T-helper 17 cell (primary cell): ENCODE measurements at regions not wholly inside any gene's neighbourhood (a gene's known extent, or its start where the extent isn't known, plus 50 kb on each side); places are given as distances from the start of the nearest gene placed in this dataset.

Source experiments
- ATAC-seq: fragments of 150-1000 bp; cut with Tn5 transposase; 2 replicates; pipeline ENCODE4 v1.10.0; 2021; ENCODE audit warnings: mild to moderate bottlenecking, moderate library complexity
- DNase-seq, 3 donors: peaks; one replicate each; pipeline versions ENCODE4 v3.0.0 to v3.0.0-alpha.2; 2020 to 2021
- H3K9me3 ChIP-seq: one replicate; pipeline ENCODE4 v1.7.0; 2013; ENCODE audit warnings: low read length, mild to moderate bottlenecking; ENCODE audit not compliant: control insufficient read depth, poor library complexity, severe bottlenecking
- H3K27ac Mint-ChIP-seq: one replicate; pipeline ENCODE4 v1.8.0; 2022; ENCODE audit warnings: mild to moderate bottlenecking, moderate library complexity, mixed read lengths
- H3K27me3 Mint-ChIP-seq: one replicate; pipeline ENCODE4 v1.8.0; 2022; ENCODE audit warnings: mixed read lengths
- H3K36me3 Mint-ChIP-seq: one replicate; pipeline ENCODE4 v1.8.0; 2022; ENCODE audit warnings: low read depth, mixed read lengths
- H3K4me1 Mint-ChIP-seq: one replicate; pipeline ENCODE4 v1.8.0; 2022; ENCODE audit warnings: mild to moderate bottlenecking, mixed read lengths
- H3K4me3 Mint-ChIP-seq: one replicate; pipeline ENCODE4 v1.8.0; 2022; ENCODE audit warnings: mild to moderate bottlenecking, moderate library complexity, mixed read lengths

DNA sequence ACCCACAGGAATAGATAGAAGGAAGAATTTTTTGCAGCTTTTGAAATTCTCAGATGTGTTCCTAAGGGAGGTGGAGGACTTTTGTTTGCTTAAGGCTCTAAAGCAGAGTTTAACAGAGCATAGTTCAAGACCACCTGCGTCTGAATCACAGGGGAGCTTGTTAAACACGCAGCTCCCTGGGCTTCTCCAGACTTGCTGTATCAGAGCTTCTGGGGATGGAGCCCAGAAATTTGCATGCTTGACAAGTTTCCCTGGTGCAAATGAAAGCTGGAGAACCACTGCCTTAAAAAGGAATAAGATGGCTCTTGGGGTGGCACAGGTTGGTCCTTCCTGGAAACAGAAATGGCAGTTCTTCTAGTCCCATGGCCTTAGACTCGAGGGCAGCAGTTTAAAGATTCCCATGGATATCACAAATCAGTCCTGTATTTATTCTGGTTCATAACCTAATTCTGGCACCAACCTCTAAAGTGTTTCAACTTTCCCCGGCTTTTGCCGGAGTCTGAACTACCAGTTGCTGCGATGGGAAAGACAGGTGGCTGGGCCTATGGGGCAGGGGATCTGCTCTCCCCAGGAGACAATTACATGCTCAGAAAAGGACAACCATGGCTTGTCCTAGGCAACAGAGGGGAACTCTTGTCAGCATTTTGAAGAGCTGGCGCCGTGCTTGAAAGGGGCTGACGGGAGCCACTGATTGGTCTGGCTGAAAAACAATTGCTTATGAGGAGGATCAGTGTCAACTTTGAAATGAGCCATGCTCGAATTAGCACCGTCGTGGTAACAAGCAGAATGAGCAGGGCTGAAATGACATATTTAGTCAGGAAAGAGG lies 599.6 kb downstream of the CCDC171 start:
- ATAC-seq (no peak), DNase-seq (no peak)
- H3K4me3 Mint-ChIP-seq = no peak overlapping the region
- peaks cover 2% of the 10 kb centered on the region for H3K4me1 Mint-ChIP-seq
- no peak overlapping the region for H3K27ac Mint-ChIP-seq
- no peaks in the 10 kb centered on the region for H3K9me3 ChIP-seq
- peaks cover 9% of the 10 kb centered on the region for H3K27me3 Mint-ChIP-seq
- no peaks in the 10 kb centered on the region for H3K36me3 Mint-ChIP-seq

GRCh38 chr9:16153221-16153620 lies 600.4 kb downstream of the CCDC171 start:
- H3K4me1 Mint-ChIP-seq = peaks cover 2% of the 10 kb centered on the region
- DNase-seq (no peak), ATAC-seq (no peak)
- no peak overlapping the region for H3K27ac Mint-ChIP-seq
- H3K4me3 Mint-ChIP-seq = no peak overlapping the region
- H3K27me3 Mint-ChIP-seq = peaks cover 6% of the 10 kb centered on the region
- H3K9me3 ChIP-seq = no peaks in the 10 kb centered on the region
- H3K36me3 Mint-ChIP-seq = no peaks in the 10 kb centered on the region

- ATAC-seq (no peak), DNase-seq (no peak)
- H3K4me1 Mint-ChIP-seq = peaks cover 2% of the 10 kb centered on the region
- no peaks in the 10 kb centered on the region for H3K36me3 Mint-ChIP-seq
- no peaks in the 10 kb centered on the region for H3K9me3 ChIP-seq
- H3K4me3 Mint-ChIP-seq = no peak overlapping the region
- no peak overlapping the region for H3K27ac Mint-ChIP-seq
- H3K27me3 Mint-ChIP-seq = peaks cover 6% of the 10 kb centered on the region
Observed at GRCh38 chr9:16153741-16154140, 600.9 kb downstream of the CCDC171 start.

- H3K9me3 ChIP-seq = no peaks in the 10 kb centered on the region
- Mint-ChIP-seq H3K36me3 (no peaks in the 10 kb centered on the region), H3K4me1 (peaks cover 2% of the 10 kb centered on the region), H3K27ac (no peak overlapping the region), H3K4me3 (no peak overlapping the region), H3K27me3 (peaks cover 6% of the 10 kb centered on the region)
- ATAC-seq (peak; percentile 40), DNase-seq (no peak)
Observed at GRCh38 chr9:16154521-16155078, 601.8 kb downstream of the CCDC171 start.

GRCh38 chr9:16155878-16156277 lies 603.0 kb downstream of the CCDC171 start:
- no peaks in the 10 kb centered on the region for H3K9me3 ChIP-seq
- ATAC-seq = no peak
- Mint-ChIP-seq H3K27ac (no peak overlapping the region), H3K4me3 (no peak overlapping the region), H3K27me3 (peaks cover 6% of the 10 kb centered on the region), H3K36me3 (no peaks in the 10 kb centered on the region), H3K4me1 (peaks cover 2% of the 10 kb centered on the region)
- DNase-seq = no peak

DNA sequence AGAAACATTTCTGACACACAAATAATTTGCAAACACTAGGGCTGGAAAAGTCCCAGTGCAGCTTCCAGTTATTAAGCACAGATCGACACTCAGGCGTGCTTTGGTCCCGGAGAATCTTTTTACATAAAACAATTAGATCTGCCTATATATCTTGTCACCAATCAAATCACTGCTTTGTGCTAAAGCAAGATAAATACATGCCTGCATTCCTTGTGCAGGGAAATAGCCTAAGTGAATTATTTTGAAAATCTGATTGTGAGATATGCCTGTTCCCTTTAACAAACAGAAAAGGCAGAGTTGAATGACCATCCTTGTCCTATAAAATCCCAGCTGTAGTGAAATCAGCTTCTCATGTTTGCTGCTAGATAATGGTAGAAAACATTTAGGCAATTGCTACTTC lies 604.4 kb downstream of the CCDC171 start:
- ATAC-seq (no peak), DNase-seq (no peak)
- H3K36me3 Mint-ChIP-seq = no peaks in the 10 kb centered on the region
- H3K27me3 Mint-ChIP-seq = peaks cover 6% of the 10 kb centered on the region
- peaks cover 2% of the 10 kb centered on the region for H3K4me1 Mint-ChIP-seq
- H3K27ac Mint-ChIP-seq = no peak overlapping the region
- H3K9me3 ChIP-seq = no peaks in the 10 kb centered on the region
- no peak overlapping the region for H3K4me3 Mint-ChIP-seq

DNA sequence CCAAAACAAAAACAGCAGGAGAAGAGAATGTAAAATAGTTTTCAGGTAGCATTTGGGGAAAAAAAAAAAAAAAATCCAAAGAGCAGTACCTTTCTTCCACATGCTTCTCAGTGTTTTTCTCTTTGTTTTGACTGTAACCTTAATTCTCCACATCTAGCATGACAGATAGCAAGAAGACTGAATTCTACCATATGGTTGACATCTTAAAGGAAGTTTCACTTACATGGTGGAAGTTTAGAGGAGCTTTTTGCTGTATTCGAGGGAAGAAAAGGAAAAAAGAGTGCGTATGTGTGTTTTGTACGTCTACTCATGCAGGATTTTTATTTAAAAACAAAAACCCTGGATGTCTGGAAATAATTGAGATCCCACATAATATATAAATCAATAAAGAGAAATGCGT lies 604.8 kb downstream of the CCDC171 start:
- no peaks in the 10 kb centered on the region for H3K9me3 ChIP-seq
- DNase-seq (no peak), ATAC-seq (no peak)
- H3K4me3 Mint-ChIP-seq = no peak overlapping the region
- peaks cover 2% of the 10 kb centered on the region for H3K4me1 Mint-ChIP-seq
- H3K27ac Mint-ChIP-seq = no peak overlapping the region
- H3K36me3 Mint-ChIP-seq = no peaks in the 10 kb centered on the region
- peaks cover 6% of the 10 kb centered on the region for H3K27me3 Mint-ChIP-seq

- no peak overlapping the region for H3K27ac Mint-ChIP-seq
- no peak overlapping the region for H3K4me3 Mint-ChIP-seq
- no peaks in the 10 kb centered on the region for H3K36me3 Mint-ChIP-seq
- H3K4me1 Mint-ChIP-seq = peaks cover 2% of the 10 kb centered on the region
- H3K27me3 Mint-ChIP-seq = peaks cover 6% of the 10 kb centered on the region
- DNase-seq = no peak
- no peaks in the 10 kb centered on the region for H3K9me3 ChIP-seq
- no peak for ATAC-seq
Observed at GRCh38 chr9:16158093-16158492, 605.2 kb downstream of the CCDC171 start.

GRCh38 chr9:16161483-16161882 lies 608.6 kb downstream of the CCDC171 start:
- no peak overlapping the region for H3K4me3 Mint-ChIP-seq

DNA sequence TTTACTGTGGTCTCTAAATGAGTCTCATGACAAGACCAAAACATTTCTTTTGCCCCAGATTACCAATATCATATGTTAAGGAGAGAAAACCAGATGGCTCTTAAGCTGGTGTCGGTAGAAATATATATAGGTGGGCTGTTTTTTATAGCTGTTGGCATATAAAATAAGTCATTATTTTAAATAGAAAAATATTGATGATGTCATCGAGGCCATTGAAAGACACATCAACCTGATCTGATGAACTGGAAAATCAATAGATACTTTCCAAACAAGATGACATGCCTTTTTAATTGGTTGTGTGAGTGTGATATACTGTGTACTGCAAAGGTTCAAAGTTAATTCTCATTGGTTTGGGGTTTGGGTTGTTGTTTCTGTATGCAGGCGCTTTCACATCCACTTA lies 617.3 kb downstream of the CCDC171 start:
- no peaks in the 10 kb centered on the region for H3K9me3 ChIP-seq
- no peak overlapping the region for H3K4me3 Mint-ChIP-seq
- no peaks in the 10 kb centered on the region for H3K36me3 Mint-ChIP-seq
- H3K27ac Mint-ChIP-seq = no peak overlapping the region
- no peaks in the 10 kb centered on the region for H3K4me1 Mint-ChIP-seq
- DNase-seq (no peak), ATAC-seq (no peak)
- H3K27me3 Mint-ChIP-seq = no peaks in the 10 kb centered on the region

More at GRCh38 chr9:16161483-16161882, 608.6 kb downstream of the CCDC171 start:
- no peaks in the 10 kb centered on the region for H3K9me3 ChIP-seq
- H3K4me1 Mint-ChIP-seq = no peaks in the 10 kb centered on the region
- no peak for DNase-seq
- no peaks in the 10 kb centered on the region for H3K27me3 Mint-ChIP-seq
- no peak for ATAC-seq
- no peak overlapping the region for H3K27ac Mint-ChIP-seq
- H3K36me3 Mint-ChIP-seq = no peaks in the 10 kb centered on the region

DNA sequence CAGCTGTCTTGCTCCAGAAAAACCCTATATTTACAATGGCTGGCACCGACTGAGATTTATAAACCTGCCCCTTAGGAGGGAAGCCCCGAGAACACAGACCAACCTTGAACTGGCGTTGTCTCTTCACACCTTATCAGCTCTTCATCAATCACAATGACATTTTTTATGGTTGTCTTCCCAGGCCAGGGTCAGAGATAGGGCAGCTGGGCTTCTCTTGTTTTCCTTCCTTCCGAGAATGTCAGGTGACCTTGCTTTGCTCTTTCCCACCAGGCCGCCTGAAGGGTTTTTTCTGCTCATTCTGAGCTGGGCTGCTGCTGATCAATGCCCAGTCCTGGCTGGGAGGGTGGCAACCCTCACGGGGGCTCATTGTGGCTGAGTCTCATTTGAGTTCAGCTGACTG lies 619.1 kb downstream of the CCDC171 start:
- Mint-ChIP-seq H3K36me3 (no peaks in the 10 kb centered on the region), H3K27me3 (no peaks in the 10 kb centered on the region), H3K4me1 (no peaks in the 10 kb centered on the region), H3K27ac (no peak overlapping the region), H3K4me3 (no peak overlapping the region)
- DNase-seq (no peak), ATAC-seq (no peak)
- no peaks in the 10 kb centered on the region for H3K9me3 ChIP-seq

DNA sequence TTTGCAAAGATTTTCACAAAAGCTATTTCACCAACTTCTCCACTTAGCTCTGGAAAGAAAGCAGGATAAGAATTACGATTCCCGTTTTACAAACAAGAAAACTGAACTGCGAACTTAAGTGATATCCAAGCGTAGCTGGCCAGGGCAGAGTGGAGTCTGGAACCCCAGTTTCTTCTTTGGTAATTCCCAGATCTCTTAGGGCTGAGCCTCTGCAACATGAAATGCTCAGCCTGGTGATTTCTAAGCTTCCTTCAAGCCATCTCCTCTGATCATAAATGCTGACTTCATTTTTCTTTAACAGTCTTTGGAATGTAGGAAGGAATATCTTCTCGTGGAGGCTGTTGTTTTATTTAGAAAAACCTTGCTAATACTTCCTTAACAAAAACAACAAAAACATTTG lies 620.0 kb downstream of the CCDC171 start:
- H3K4me3 Mint-ChIP-seq = no peak overlapping the region
- H3K27me3 Mint-ChIP-seq = no peaks in the 10 kb centered on the region
- no peak for DNase-seq
- H3K36me3 Mint-ChIP-seq = no peaks in the 10 kb centered on the region
- no peak overlapping the region for H3K27ac Mint-ChIP-seq
- H3K9me3 ChIP-seq = no peaks in the 10 kb centered on the region
- no peaks in the 10 kb centered on the region for H3K4me1 Mint-ChIP-seq
- ATAC-seq = no peak

- Mint-ChIP-seq H3K4me1 (no peaks in the 10 kb centered on the region), H3K27ac (no peak overlapping the region), H3K4me3 (no peak overlapping the region), H3K27me3 (no peaks in the 10 kb centered on the region), H3K36me3 (no peaks in the 10 kb centered on the region)
- DNase-seq = no peak
- ATAC-seq = no peak
- no peaks in the 10 kb centered on the region for H3K9me3 ChIP-seq
Observed at GRCh38 chr9:16174915-16175314, 622.1 kb downstream of the CCDC171 start.

DNA sequence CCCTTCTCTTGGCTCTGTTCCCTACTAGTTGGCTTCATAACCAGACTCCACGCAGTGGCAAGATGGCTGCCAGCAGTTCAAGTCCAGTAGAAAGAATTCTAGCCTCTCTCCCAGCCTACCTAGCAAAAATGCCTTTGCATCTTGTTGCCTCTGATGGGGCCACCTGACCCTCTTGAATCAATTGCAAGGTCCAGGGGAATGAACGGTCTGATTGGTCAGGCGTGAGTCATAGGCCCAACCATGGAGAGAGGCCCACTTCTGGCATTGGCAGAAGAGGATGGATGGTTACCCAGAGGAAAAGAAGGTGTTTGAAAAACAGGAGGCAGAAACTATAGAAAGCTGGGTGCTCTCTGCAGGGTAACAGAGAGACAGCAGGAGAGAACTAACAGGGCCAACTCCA lies 622.6 kb downstream of the CCDC171 start:
- Mint-ChIP-seq H3K27ac (peak overlapping the region; percentile 16), H3K36me3 (no peaks in the 10 kb centered on the region), H3K4me3 (no peak overlapping the region), H3K27me3 (no peaks in the 10 kb centered on the region), H3K4me1 (no peaks in the 10 kb centered on the region)
- H3K9me3 ChIP-seq = no peaks in the 10 kb centered on the region
- ATAC-seq (no peak), DNase-seq (no peak)
